A549 (cell line): ENCODE measurements at regions not wholly inside any gene's neighbourhood (a gene's known extent, or its start where the extent isn't known, plus 50 kb on each side); places are given as distances from the start of the nearest gene placed in this dataset.

Source experiments
- CTCF ChIP-seq: fragments of >200 bp; sonication (Bioruptor Twin); formaldehyde crosslinking; IDR thresholded peaks from 3 replicates; pipeline ENCODE4 v1.5.1; 2016
- EP300 ChIP-seq, 2 experiments: fragments of >200 bp; sonication (Bioruptor Twin); formaldehyde crosslinking; IDR thresholded peaks; 2 replicates in 1 of 2; 3 replicates in 1 of 2; pipeline ENCODE4 v1.6.1; 2016 to 2017
- ESRRA ChIP-seq: fragments of 150-350 bp; IDR thresholded peaks from 2 replicates; pipeline ENCODE4 v1.6.1; 2014; ENCODE audit warnings: mild to moderate bottlenecking, low read length, borderline replicate concordance
- GATA3 ChIP-seq: IDR thresholded peaks from 2 replicates; pipeline ENCODE4 v1.6.1; 2012; ENCODE audit warnings: borderline replicate concordance
- KDM5A ChIP-seq: fragments of 200-600 bp; sonication (generic); IDR thresholded peaks from 2 replicates; pipeline ENCODE4 v1.6.1; 2016; ENCODE audit warnings: antibody characterized with exemption, mild to moderate bottlenecking
- MAFK ChIP-seq: fragments of 450-650 bp; IDR thresholded peaks from 2 replicates; pipeline ENCODE4 v1.6.1; 2014; ENCODE audit not compliant: partially characterized antibody
- POLR2A ChIP-seq: IDR thresholded peaks from 2 replicates; pipeline ENCODE4 v1.6.1; 2012; ENCODE audit warnings: mild to moderate bottlenecking, low read length
- RCOR1 ChIP-seq: fragments of 150-350 bp; IDR thresholded peaks from 2 replicates; pipeline ENCODE4 v1.6.1; 2014; ENCODE audit warnings: antibody characterized with exemption, low read length, low read depth
- REST ChIP-seq: fragments of 200-600 bp; sonication (generic); IDR thresholded peaks from 2 replicates; pipeline ENCODE4 v1.6.1; 2016; ENCODE audit warnings: antibody characterized with exemption, mild to moderate bottlenecking, moderate library complexity
- RNF2 ChIP-seq: fragments of 200-600 bp; sonication (generic); IDR thresholded peaks from 2 replicates; pipeline ENCODE4 v1.6.1; 2016; ENCODE audit warnings: low read depth, mild to moderate bottlenecking, antibody characterized with exemption, moderate library complexity, borderline replicate concordance

GRCh38 chr6:85826997-85827396, 184.3 kb upstream of the SYNCRIP start:
- TF ChIP-seq CTCF (no peak), EP300 (IDR thresholded peaks at IDR 0.05) (no peak), GATA3 (no peak), MAFK (no peak), KDM5A (no peak), RCOR1 (no peak), RNF2 (no peak), POLR2A (no peak), ESRRA (no peak), REST (no peak)
